HTR-8/SVneo (cell line): ENCODE measurements at regions not wholly inside any gene's neighbourhood (a gene's known extent, or its start where the extent isn't known, plus 50 kb on each side); places are given as distances from the start of the nearest gene placed in this dataset.

ENCODE experiments used
- DNase-seq: peaks from one replicate; pipeline ENCODE4 v3.0.0; 2011; ENCODE audit warnings: low spot score, mixed read lengths; ENCODE audit not compliant: insufficient read length
- FAIRE-seq: peaks from 2 replicates; lab custom pipeline; 2011; peaks lifted over from hg19 to GRCh38; lab: Jason Lieb, UNC

DNA sequence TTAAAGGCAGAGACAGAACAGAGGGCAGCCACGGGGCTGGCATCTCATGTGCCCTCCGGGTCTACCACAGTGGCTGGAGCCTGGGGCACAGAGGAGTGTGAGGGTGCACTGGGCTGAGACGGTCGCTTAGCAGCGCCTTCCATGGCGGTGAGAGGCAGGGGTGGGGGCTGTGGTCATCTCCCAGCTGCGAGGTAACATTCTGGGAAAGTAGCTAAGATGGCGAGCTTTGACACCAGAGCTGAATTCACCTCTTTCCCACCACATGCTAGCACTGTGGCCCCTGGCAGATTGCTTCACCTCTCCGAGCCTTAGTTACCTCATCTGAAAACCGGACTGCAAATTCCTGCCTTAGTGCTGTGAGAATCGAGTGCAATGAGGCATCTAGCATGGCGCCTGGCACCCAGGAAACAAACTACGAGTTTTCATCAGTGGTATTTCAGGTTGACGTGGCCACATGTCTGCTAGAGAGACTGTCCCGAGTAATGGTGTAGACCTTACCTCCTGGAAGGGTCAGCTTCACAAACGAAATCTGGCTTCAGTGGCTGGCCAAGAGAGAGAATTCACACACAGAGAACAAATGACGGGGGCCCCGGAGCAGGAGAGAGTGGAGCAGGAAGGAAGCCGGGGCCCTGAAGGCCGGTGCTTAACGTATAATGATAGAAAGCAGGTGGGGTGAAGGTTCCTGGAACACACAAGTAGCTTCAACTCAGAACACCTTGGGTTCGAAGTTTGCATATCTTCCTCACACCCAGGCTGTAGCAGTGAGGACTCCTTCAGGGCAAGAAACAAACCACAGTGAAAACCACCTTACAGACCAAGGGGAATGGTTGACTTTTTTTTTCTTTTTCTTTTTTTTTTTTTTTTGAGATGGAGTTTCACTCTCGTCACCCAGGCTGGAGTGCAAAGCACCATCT lies 63.9 kb upstream of the RPH3AL start:
- DNase-seq: no peak

GRCh38 chr17:413706-414380 lies 61.2 kb upstream of the RPH3AL start:
- no peak for DNase-seq
- FAIRE-seq: no peak

More for the DNA sequence above, 63.9 kb upstream of the RPH3AL start:
- FAIRE-seq: no peak

DNA sequence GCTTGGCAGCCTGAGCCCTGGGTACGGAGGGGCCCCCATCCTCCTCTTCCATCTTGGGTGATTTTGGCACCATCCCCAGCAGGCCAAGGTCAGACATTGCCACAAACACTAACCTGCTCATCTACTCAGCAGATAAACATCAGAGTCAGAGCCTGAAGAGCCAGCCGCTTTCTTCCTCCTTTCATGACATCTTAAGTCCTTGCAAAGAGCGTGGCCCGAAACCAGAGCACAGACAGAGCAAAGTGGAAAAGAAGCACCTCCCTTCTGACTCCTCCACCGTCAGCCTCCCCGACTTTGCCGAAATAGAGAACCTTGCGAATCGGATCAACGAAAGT lies 60.4 kb upstream of the RPH3AL start:
- FAIRE-seq (no peak), DNase-seq (no peak)

- peak; percentile 82 for FAIRE-seq
- DNase-seq: peak; percentile 69
Measured at GRCh38 chr17:412211-413015, 59.8 kb upstream of the RPH3AL start.

DNA sequence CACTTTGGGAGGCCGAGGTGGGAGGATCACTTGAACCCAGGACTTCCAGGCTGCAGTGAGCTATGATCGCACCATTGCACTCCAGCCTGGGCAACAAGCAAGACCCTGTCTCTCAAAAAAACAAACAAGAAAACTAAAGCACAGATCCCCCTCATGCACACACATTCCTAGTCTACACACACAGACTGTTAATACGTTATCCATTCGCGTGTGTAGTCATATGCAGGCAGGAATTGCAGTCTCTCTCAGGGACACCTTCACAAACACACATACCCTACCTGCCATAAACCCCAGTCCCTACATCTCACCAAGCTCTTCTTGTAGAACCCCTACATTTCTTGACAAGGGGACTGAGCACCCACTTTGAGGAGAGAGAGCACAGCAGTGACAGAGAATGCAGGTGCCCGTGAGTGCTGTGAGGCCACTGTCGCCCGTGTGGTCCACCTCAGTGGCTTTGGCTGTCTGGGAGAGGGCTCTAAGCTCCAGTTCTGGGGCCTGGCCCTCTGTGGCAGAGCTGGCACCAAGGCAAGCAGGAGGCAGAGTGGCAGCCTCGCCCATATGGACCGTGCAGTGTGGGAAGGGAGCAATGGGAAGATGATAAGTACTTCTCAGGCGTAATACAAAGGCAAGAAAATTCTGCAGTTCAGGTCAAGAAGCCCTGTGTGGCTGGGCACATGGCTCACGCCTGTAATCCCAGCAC lies 59.0 kb upstream of the RPH3AL start:
- FAIRE-seq (peak; percentile 44), DNase-seq (no peak)

GRCh38 chr17:410543-411401 lies 58.2 kb upstream of the RPH3AL start:
- FAIRE-seq: no peak

DNA sequence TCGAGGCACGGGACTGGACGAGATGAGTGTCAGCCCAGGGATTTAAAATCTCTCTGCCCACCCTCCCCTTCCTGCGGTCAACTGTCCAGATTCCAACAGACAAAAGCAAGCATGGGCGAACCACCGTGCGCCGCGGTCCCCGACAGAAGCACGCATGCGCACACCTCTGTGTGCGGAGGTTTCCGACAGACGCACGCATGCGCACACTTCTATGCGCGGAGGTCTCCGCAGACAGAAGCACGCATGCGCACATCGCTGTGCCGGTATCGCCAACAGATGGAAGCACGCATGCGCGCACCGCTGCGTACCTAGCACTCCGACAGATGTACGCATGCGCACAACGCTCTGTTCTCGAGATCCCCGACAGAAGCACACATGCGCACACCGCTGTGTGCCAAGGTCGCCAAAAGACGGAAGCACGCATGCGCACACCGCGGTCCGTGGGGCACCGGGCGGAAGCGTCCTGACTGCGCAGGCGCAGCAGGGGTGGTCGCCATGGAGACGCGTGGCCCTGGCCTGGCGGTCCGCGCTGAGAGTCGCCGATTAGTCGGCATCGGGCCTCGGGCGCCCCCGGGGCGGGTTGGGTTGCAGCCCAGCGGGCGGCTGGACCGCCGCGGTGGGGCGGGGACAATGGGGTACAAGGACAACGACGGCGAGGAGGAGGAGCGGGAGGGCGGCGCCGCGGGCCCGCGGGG lies 57.4 kb upstream of the RPH3AL start:
- FAIRE-seq (peak; percentile 100), DNase-seq (peak; percentile 100)

More at GRCh38 chr17:410543-411401, 58.2 kb upstream of the RPH3AL start:
- DNase-seq: no peak

DNA sequence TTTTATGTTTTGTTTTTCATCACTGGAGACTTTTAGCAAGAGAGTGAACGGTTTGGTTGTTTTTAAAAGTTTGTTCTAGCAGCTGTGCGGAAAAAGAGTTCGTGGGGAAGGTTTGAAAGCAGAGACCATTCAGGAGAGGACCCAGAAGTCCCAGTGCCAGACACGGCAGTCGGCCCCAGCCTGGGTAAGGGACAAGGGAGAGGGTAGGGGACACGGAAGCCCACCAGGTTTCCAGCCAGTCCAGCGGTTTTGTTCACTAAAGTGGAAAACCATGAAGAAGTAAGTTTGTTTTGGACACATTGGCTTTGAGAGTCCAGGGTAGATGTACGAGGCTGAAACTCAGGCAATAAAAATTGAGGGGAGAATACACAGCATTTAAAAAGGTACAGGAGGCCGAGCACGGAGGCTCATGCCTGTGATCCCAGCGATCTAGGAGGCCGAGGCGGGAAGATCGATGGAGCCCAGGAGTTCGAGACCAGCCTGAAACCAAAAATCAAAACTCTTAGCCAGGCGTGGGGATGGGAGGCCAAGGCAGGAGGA lies 56.8 kb upstream of the RPH3AL start:
- no peak for FAIRE-seq

DNA sequence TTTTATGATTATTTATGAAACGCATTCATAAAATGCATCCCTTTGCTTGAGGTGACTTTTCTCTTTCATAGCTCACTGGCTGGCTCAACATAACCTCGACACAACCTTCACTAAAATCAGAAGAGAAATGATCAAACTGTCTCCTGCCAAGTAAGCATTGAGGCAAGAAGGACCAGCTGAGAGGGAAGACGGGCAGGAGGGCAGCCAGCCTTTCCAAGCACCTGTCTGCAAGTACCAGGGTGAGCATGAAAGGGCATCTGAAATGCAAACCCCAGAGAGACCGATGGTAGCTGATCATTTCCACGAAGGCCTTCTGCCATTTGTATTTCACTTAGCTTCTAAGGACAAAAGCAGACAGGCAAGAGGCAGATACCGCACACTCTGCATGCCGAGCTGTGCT lies 52.1 kb upstream of the RPH3AL start:
- DNase-seq (no peak), FAIRE-seq (no peak)

More for the DNA sequence above, 56.8 kb upstream of the RPH3AL start:
- no peak for DNase-seq
